DOHH2 (cell line): ENCODE measurements at regions not wholly inside any gene's neighbourhood (a gene's known extent, or its start where the extent isn't known, plus 50 kb on each side); places are given as distances from the start of the nearest gene placed in this dataset.

Experiments
- H3F3A ChIP-seq: fragments of 200-600 bp; sonication (generic), shearing (Covaris generic); 2 replicates; pipeline ENCODE4 v1.6.0; 2016; ENCODE audit warnings: antibody characterized with exemption, mild to moderate bottlenecking; ENCODE audit not compliant: control insufficient read depth, insufficient read depth
- H3K27ac ChIP-seq: fragments of 200-600 bp; sonication (generic); 2 replicates; pipeline ENCODE4 v1.5.1; 2014; ENCODE audit warnings: low read depth, mild to moderate bottlenecking, low read length, moderate library complexity
- H3K27me3 ChIP-seq: fragments of 200-600 bp; sonication (generic); 2 replicates; pipeline ENCODE4 v1.6.1; 2014; ENCODE audit warnings: mild to moderate bottlenecking, low read length, mixed read lengths; ENCODE audit not compliant: control insufficient read depth
- H3K36me3 ChIP-seq: fragments of 200-600 bp; sonication (generic); 2 replicates; pipeline ENCODE4 v1.6.1; 2014; ENCODE audit warnings: mild to moderate bottlenecking, low read length, moderate library complexity, mixed read lengths; ENCODE audit not compliant: control insufficient read depth
- H3K4me1 ChIP-seq: fragments of 200-600 bp; sonication (generic); 2 replicates; pipeline ENCODE4 v1.6.1; 2014; ENCODE audit warnings: mild to moderate bottlenecking, low read length, mixed read lengths; ENCODE audit not compliant: control insufficient read depth
- H3K4me2 ChIP-seq: fragments of 200-600 bp; sonication (generic); 2 replicates; pipeline ENCODE4 v1.6.0; 2014; ENCODE audit warnings: mild to moderate bottlenecking, low read length, moderate library complexity
- H3K4me3 ChIP-seq: fragments of 200-600 bp; sonication (generic); 2 replicates; pipeline ENCODE4 v1.5.1; 2014; ENCODE audit warnings: mild to moderate bottlenecking, low read length, mixed read lengths
- H3K79me2 ChIP-seq: fragments of 200-600 bp; sonication (generic); 2 replicates; pipeline ENCODE4 v1.6.1; 2014; ENCODE audit warnings: mild to moderate bottlenecking, low read length, mixed read lengths; ENCODE audit not compliant: control insufficient read depth
- H3K9me2 ChIP-seq: fragments of 200-600 bp; sonication (generic); replicated peaks from 2 replicates; pipeline ENCODE4 v1.6.1; 2014; ENCODE audit warnings: mild to moderate bottlenecking, low read length, mixed read lengths; ENCODE audit not compliant: control insufficient read depth
- H3K9me3 ChIP-seq: fragments of 200-600 bp; sonication (generic); 2 replicates; pipeline ENCODE4 v1.6.1; 2014; ENCODE audit warnings: antibody characterized with exemption, low read length, mixed read lengths; ENCODE audit not compliant: control insufficient read depth, insufficient read depth
- H4K20me1 ChIP-seq: fragments of 200-600 bp; sonication (generic); 2 replicates; pipeline ENCODE4 v1.6.0; 2014; ENCODE audit warnings: low read depth, mild to moderate bottlenecking, antibody characterized with exemption, low read length, moderate library complexity; ENCODE audit not compliant: control insufficient read depth, insufficient read depth
- CTCF ChIP-seq: fragments of 200-600 bp; sonication (generic); IDR thresholded peaks from one replicate; pipeline ENCODE4 v1.5.1; 2014; ENCODE audit warnings: antibody characterized with exemption, mild to moderate bottlenecking, low read depth, low read length; ENCODE audit not compliant: poor library complexity, severe bottlenecking
- EZH2phosphoT487 ChIP-seq: fragments of 200-600 bp; sonication (generic); IDR thresholded peaks from 2 replicates; pipeline ENCODE4 v1.6.1; 2017; ENCODE audit warnings: borderline replicate concordance, mild to moderate bottlenecking, antibody characterized with exemption, low read length, moderate library complexity, mixed read lengths

DNA sequence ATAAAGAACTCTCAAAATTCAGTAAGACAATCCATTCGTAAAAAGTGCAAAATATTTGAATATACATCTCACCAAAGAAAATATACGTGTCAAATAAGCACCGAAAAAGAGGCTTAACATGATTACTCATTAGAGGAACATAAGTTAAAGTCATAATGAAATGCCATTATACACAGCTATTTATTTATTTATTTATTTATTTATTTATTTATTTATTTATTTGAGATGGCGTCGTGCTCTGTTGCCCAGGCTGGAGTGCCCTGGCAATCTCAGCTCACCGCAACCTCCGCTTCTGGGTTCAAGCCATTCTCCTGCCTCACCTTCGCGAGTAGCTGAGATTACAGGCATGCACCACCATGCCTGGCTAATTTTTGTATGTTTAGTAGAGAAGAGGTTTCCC is 203.6 kb upstream of the UBASH3B start:
- Histone ChIP-seq H3K27ac (no peak overlapping the region), H3K4me2 (no peak overlapping the region), H3K9me3 (no peaks in the 10 kb centered on the region), H3K4me1 (no peaks in the 10 kb centered on the region), H3K36me3 (no peaks in the 10 kb centered on the region), H4K20me1 (no peaks in the 10 kb centered on the region), H3K9me2 (no peaks in the 10 kb centered on the region), H3F3A (no peaks in the 10 kb centered on the region), H3K79me2 (no peaks in the 10 kb centered on the region), H3K27me3 (no peaks in the 10 kb centered on the region), H3K4me3 (no peak overlapping the region)
- TF ChIP-seq CTCF, result no peak
- no peak for TF ChIP-seq EZH2phosphoT487

GRCh38 chr11:122441666-122442035 is 213.9 kb upstream of the UBASH3B start:
- no peaks in the 10 kb centered on the region for H3F3A ChIP-seq
- TF ChIP-seq EZH2phosphoT487 (no peak), CTCF (no peak)
- no peaks in the 10 kb centered on the region for H3K79me2 ChIP-seq
- H3K4me2 ChIP-seq, result no peak overlapping the region
- H4K20me1 ChIP-seq, result no peaks in the 10 kb centered on the region
- H3K4me1 ChIP-seq, result no peaks in the 10 kb centered on the region
- H3K9me3 ChIP-seq, result no peaks in the 10 kb centered on the region
- H3K4me3 ChIP-seq, result no peak overlapping the region
- no peaks in the 10 kb centered on the region for H3K36me3 ChIP-seq
- H3K9me2 ChIP-seq, result no peaks in the 10 kb centered on the region
- H3K27me3 ChIP-seq, result no peaks in the 10 kb centered on the region
- no peak overlapping the region for H3K27ac ChIP-seq

- Histone ChIP-seq H3K27ac (no peak overlapping the region), H4K20me1 (no peaks in the 10 kb centered on the region), H3K79me2 (no peaks in the 10 kb centered on the region), H3K9me2 (no peaks in the 10 kb centered on the region), H3K4me3 (no peak overlapping the region), H3K9me3 (no peaks in the 10 kb centered on the region), H3K36me3 (no peaks in the 10 kb centered on the region), H3F3A (no peaks in the 10 kb centered on the region), H3K27me3 (no peaks in the 10 kb centered on the region), H3K4me2 (no peak overlapping the region), H3K4me1 (no peaks in the 10 kb centered on the region)
- TF ChIP-seq EZH2phosphoT487, result no peak
- TF ChIP-seq CTCF, result no peak
These were observed 214.5 kb upstream of the UBASH3B start for GRCh38 chr11:122440811-122441665.
